Chondrocyte (in vitro differentiated cells): ENCODE measurements at regions not wholly inside any gene's neighbourhood (a gene's known extent, or its start where the extent isn't known, plus 50 kb on each side); places are given as distances from the start of the nearest gene placed in this dataset.

Source experiments
- DNase-seq: peaks from one replicate; pipeline ENCODE4 v3.0.0; 2021; ENCODE audit warnings: mixed read lengths, low spot score
- H3K27ac Mint-ChIP-seq: one replicate; pipeline ENCODE4 v1.8.0; 2021; ENCODE audit warnings: mild to moderate bottlenecking, moderate library complexity, mixed read lengths; ENCODE audit not compliant: unreplicated experiment
- H3K27me3 Mint-ChIP-seq: 2 replicates; pipeline ENCODE4 v1.8.0; 2021; ENCODE audit warnings: low read depth, mixed read lengths
- H3K36me3 Mint-ChIP-seq: 2 replicates; pipeline ENCODE4 v1.8.0; 2021; ENCODE audit warnings: low read depth, mixed read lengths
- H3K4me1 Mint-ChIP-seq: 2 replicates; pipeline ENCODE4 v1.8.0; 2021; ENCODE audit warnings: low read depth, mild to moderate bottlenecking, mixed read lengths
- H3K4me3 Mint-ChIP-seq: one replicate; pipeline ENCODE4 v1.8.0; 2021; ENCODE audit warnings: mild to moderate bottlenecking, moderate library complexity, mixed read lengths; ENCODE audit not compliant: unreplicated experiment
- H3K9me3 Mint-ChIP-seq: 2 replicates; pipeline ENCODE4 v1.8.0; 2021; ENCODE audit warnings: low read depth, mixed read lengths
- CTCF ChIP-seq: fragments of 200-600 bp; sonication (generic); IDR thresholded peaks from 2 replicates; pipeline ENCODE4 v1.5.0; 2021; ENCODE audit warnings: antibody characterized with exemption, mild to moderate bottlenecking, moderate library complexity

GRCh38 chr4:163624727-163625126 is 130.2 kb downstream of the TMA16 start:
- Mint-ChIP-seq H3K4me1 (no peaks in the 10 kb centered on the region), H3K36me3 (no peaks in the 10 kb centered on the region), H3K27me3 (peaks cover 7% of the 10 kb centered on the region), H3K9me3 (peaks cover 8% of the 10 kb centered on the region), H3K4me3 (no peak overlapping the region), H3K27ac (no peak overlapping the region)
- DNase-seq: no peak
- TF ChIP-seq CTCF: no peak

GRCh38 chr4:163631288-163631687 is 136.8 kb downstream of the TMA16 start:
- no peaks in the 10 kb centered on the region for H3K36me3 Mint-ChIP-seq

GRCh38 chr4:163638909-163639308 is 144.4 kb downstream of the TMA16 start:
- TF ChIP-seq CTCF: no peak
- no peaks in the 10 kb centered on the region for H3K4me1 Mint-ChIP-seq

More at GRCh38 chr4:163631288-163631687, 136.8 kb downstream of the TMA16 start:
- peaks cover 15% of the 10 kb centered on the region for H3K9me3 Mint-ChIP-seq
- peaks cover 2% of the 10 kb centered on the region for H3K27me3 Mint-ChIP-seq
- no peak overlapping the region for H3K4me3 Mint-ChIP-seq
- no peak for TF ChIP-seq CTCF
- H3K27ac Mint-ChIP-seq: no peak overlapping the region
- DNase-seq: no peak
- H3K4me1 Mint-ChIP-seq: no peaks in the 10 kb centered on the region

GRCh38 chr4:163649557-163650091 is 155.1 kb downstream of the TMA16 start:
- Mint-ChIP-seq H3K9me3 (peaks cover 20% of the 10 kb centered on the region), H3K27me3 (no peaks in the 10 kb centered on the region), H3K4me1 (no peaks in the 10 kb centered on the region), H3K36me3 (peaks cover 2% of the 10 kb centered on the region), H3K4me3 (no peak overlapping the region), H3K27ac (no peak overlapping the region)
- DNase-seq: no peak
- no peak for TF ChIP-seq CTCF

More at GRCh38 chr4:163638909-163639308, 144.4 kb downstream of the TMA16 start:
- H3K36me3 Mint-ChIP-seq: no peaks in the 10 kb centered on the region
- H3K27me3 Mint-ChIP-seq: peaks cover 1% of the 10 kb centered on the region
- H3K4me3 Mint-ChIP-seq: no peak overlapping the region
- H3K9me3 Mint-ChIP-seq: no peaks in the 10 kb centered on the region
- no peak for DNase-seq
- no peak overlapping the region for H3K27ac Mint-ChIP-seq

GRCh38 chr4:163651761-163652160 is 157.3 kb downstream of the TMA16 start:
- no peak for DNase-seq
- H3K27ac Mint-ChIP-seq: no peak overlapping the region
- H3K4me3 Mint-ChIP-seq: no peak overlapping the region
- no peak for TF ChIP-seq CTCF
- H3K4me1 Mint-ChIP-seq: no peaks in the 10 kb centered on the region
- no peaks in the 10 kb centered on the region for H3K36me3 Mint-ChIP-seq
- H3K27me3 Mint-ChIP-seq: no peaks in the 10 kb centered on the region
- peaks cover 17% of the 10 kb centered on the region for H3K9me3 Mint-ChIP-seq
